ENCODE measurements at regions not wholly inside any gene's neighbourhood (a gene's known extent, or its start where the extent isn't known, plus 50 kb on each side); places are given as distances from the start of the nearest gene placed in this dataset.

GRCh38 chr2:41919135-41919534, 128.7 kb upstream of the PKDCC start:
- H3K4me1 ChIP-seq (ENCODE audit: control insufficient read depth, insufficient read depth, low read length): peaks cover 18% of the 10 kb centered on the region
- H3K36me3 ChIP-seq (ENCODE audit: control insufficient read depth, insufficient read depth, low read length): no peaks in the 10 kb centered on the region
- no peak overlapping the region for H3K27ac ChIP-seq (ENCODE audit: low read depth, low read length)
- H3K27me3 ChIP-seq (ENCODE audit: control insufficient read depth, insufficient read depth, low read length): no peaks in the 10 kb centered on the region
- no peak overlapping the region for H3K9ac ChIP-seq (ENCODE audit: low read length)
- no peak overlapping the region for H3K4me3 ChIP-seq (ENCODE audit: low read length)

- no peaks in the 10 kb centered on the region for H3K27me3 ChIP-seq (ENCODE audit: control insufficient read depth, insufficient read depth, low read length)
- no peaks in the 10 kb centered on the region for H3K36me3 ChIP-seq (ENCODE audit: control insufficient read depth, insufficient read depth, low read length)
- H3K4me1 ChIP-seq (ENCODE audit: control insufficient read depth, insufficient read depth, low read length): peaks cover 28% of the 10 kb centered on the region
- no peak overlapping the region for H3K27ac ChIP-seq (ENCODE audit: low read depth, low read length)
- no peak overlapping the region for H3K4me3 ChIP-seq (ENCODE audit: low read length)
- H3K9ac ChIP-seq (ENCODE audit: low read length): no peak overlapping the region
Observed at GRCh38 chr2:41920181-41920580, 127.6 kb upstream of the PKDCC start.

- no peaks in the 10 kb centered on the region for H3K36me3 ChIP-seq (ENCODE audit: control insufficient read depth, insufficient read depth, low read length)
- H3K27ac ChIP-seq (ENCODE audit: low read depth, low read length): no peak overlapping the region
Observed at GRCh38 chr2:41920812-41921211, 127.0 kb upstream of the PKDCC start.

GRCh38 chr2:41922177-41922576, 125.6 kb upstream of the PKDCC start:
- peaks cover 36% of the 10 kb centered on the region for H3K4me1 ChIP-seq (ENCODE audit: control insufficient read depth, insufficient read depth, low read length)
- no peak overlapping the region for H3K27ac ChIP-seq (ENCODE audit: low read depth, low read length)
- no peaks in the 10 kb centered on the region for H3K36me3 ChIP-seq (ENCODE audit: control insufficient read depth, insufficient read depth, low read length)
- H3K27me3 ChIP-seq (ENCODE audit: control insufficient read depth, insufficient read depth, low read length): no peaks in the 10 kb centered on the region
- no peak overlapping the region for H3K4me3 ChIP-seq (ENCODE audit: low read length)
- no peak overlapping the region for H3K9ac ChIP-seq (ENCODE audit: low read length)

More at GRCh38 chr2:41920812-41921211, 127.0 kb upstream of the PKDCC start:
- Histone ChIP-seq H3K4me1 (ENCODE audit: control insufficient read depth, insufficient read depth, low read length) (peaks cover 31% of the 10 kb centered on the region), H3K9ac (ENCODE audit: low read length) (no peak overlapping the region), H3K4me3 (ENCODE audit: low read length) (no peak overlapping the region), H3K27me3 (ENCODE audit: control insufficient read depth, insufficient read depth, low read length) (no peaks in the 10 kb centered on the region)

GRCh38 chr2:41923156-41923786, 124.5 kb upstream of the PKDCC start:
- no peaks in the 10 kb centered on the region for H3K27me3 ChIP-seq (ENCODE audit: control insufficient read depth, insufficient read depth, low read length)
- H3K27ac ChIP-seq (ENCODE audit: low read depth, low read length): peak overlapping the region; percentile 1
- H3K4me1 ChIP-seq (ENCODE audit: control insufficient read depth, insufficient read depth, low read length): peaks cover 43% of the 10 kb centered on the region
- H3K9ac ChIP-seq (ENCODE audit: low read length): no peak overlapping the region
- H3K4me3 ChIP-seq (ENCODE audit: low read length): no peak overlapping the region
- H3K36me3 ChIP-seq (ENCODE audit: control insufficient read depth, insufficient read depth, low read length): no peaks in the 10 kb centered on the region

GRCh38 chr2:41924024-41924423, 123.8 kb upstream of the PKDCC start:
- no peak overlapping the region for H3K9ac ChIP-seq (ENCODE audit: low read length)

GRCh38 chr2:41924709-41925408, 123.0 kb upstream of the PKDCC start:
- no peaks in the 10 kb centered on the region for H3K27me3 ChIP-seq (ENCODE audit: control insufficient read depth, insufficient read depth, low read length)
- H3K9ac ChIP-seq (ENCODE audit: low read length): no peak overlapping the region
- H3K36me3 ChIP-seq (ENCODE audit: control insufficient read depth, insufficient read depth, low read length): no peaks in the 10 kb centered on the region
- peak overlapping the region; percentile 89 for H3K27ac ChIP-seq (ENCODE audit: low read depth, low read length)
- H3K4me3 ChIP-seq (ENCODE audit: low read length): no peak overlapping the region
- peaks cover 50% of the 10 kb centered on the region for H3K4me1 ChIP-seq (ENCODE audit: control insufficient read depth, insufficient read depth, low read length)

More at GRCh38 chr2:41924024-41924423, 123.8 kb upstream of the PKDCC start:
- Histone ChIP-seq H3K4me3 (ENCODE audit: low read length) (no peak overlapping the region), H3K27me3 (ENCODE audit: control insufficient read depth, insufficient read depth, low read length) (no peaks in the 10 kb centered on the region), H3K4me1 (ENCODE audit: control insufficient read depth, insufficient read depth, low read length) (peaks cover 50% of the 10 kb centered on the region), H3K27ac (ENCODE audit: low read depth, low read length) (peak overlapping the region; percentile 89), H3K36me3 (ENCODE audit: control insufficient read depth, insufficient read depth, low read length) (no peaks in the 10 kb centered on the region)

GRCh38 chr2:41925712-41926111, 122.1 kb upstream of the PKDCC start:
- H3K9ac ChIP-seq (ENCODE audit: low read length): no peak overlapping the region
- peaks cover 52% of the 10 kb centered on the region for H3K4me1 ChIP-seq (ENCODE audit: control insufficient read depth, insufficient read depth, low read length)
- H3K36me3 ChIP-seq (ENCODE audit: control insufficient read depth, insufficient read depth, low read length): no peaks in the 10 kb centered on the region
- H3K27me3 ChIP-seq (ENCODE audit: control insufficient read depth, insufficient read depth, low read length): no peaks in the 10 kb centered on the region
- H3K4me3 ChIP-seq (ENCODE audit: low read length): no peak overlapping the region
- H3K27ac ChIP-seq (ENCODE audit: low read depth, low read length): peak overlapping the region; percentile 89

GRCh38 chr2:41926614-41927580, 120.9 kb upstream of the PKDCC start:
- Histone ChIP-seq H3K27ac (ENCODE audit: low read depth, low read length) (peak overlapping the region; percentile 89), H3K36me3 (ENCODE audit: control insufficient read depth, insufficient read depth, low read length) (no peaks in the 10 kb centered on the region), H3K4me3 (ENCODE audit: low read length) (no peak overlapping the region), H3K4me1 (ENCODE audit: control insufficient read depth, insufficient read depth, low read length) (peaks cover 52% of the 10 kb centered on the region), H3K27me3 (ENCODE audit: control insufficient read depth, insufficient read depth, low read length) (no peaks in the 10 kb centered on the region), H3K9ac (ENCODE audit: low read length) (no peak overlapping the region)

GRCh38 chr2:41927581-41928264, 120.1 kb upstream of the PKDCC start:
- H3K4me3 ChIP-seq (ENCODE audit: low read length): no peak overlapping the region
- H3K27ac ChIP-seq (ENCODE audit: low read depth, low read length): peak overlapping the region; percentile 89

GRCh38 chr2:41928526-41928925, 119.3 kb upstream of the PKDCC start:
- Histone ChIP-seq H3K36me3 (ENCODE audit: control insufficient read depth, insufficient read depth, low read length) (no peaks in the 10 kb centered on the region), H3K4me1 (ENCODE audit: control insufficient read depth, insufficient read depth, low read length) (peaks cover 39% of the 10 kb centered on the region), H3K27ac (ENCODE audit: low read depth, low read length) (peak overlapping the region; percentile 89), H3K27me3 (ENCODE audit: control insufficient read depth, insufficient read depth, low read length) (no peaks in the 10 kb centered on the region), H3K9ac (ENCODE audit: low read length) (no peak overlapping the region), H3K4me3 (ENCODE audit: low read length) (no peak overlapping the region)

More at GRCh38 chr2:41927581-41928264, 120.1 kb upstream of the PKDCC start:
- Histone ChIP-seq H3K9ac (ENCODE audit: low read length) (no peak overlapping the region), H3K27me3 (ENCODE audit: control insufficient read depth, insufficient read depth, low read length) (no peaks in the 10 kb centered on the region), H3K4me1 (ENCODE audit: control insufficient read depth, insufficient read depth, low read length) (peaks cover 45% of the 10 kb centered on the region), H3K36me3 (ENCODE audit: control insufficient read depth, insufficient read depth, low read length) (no peaks in the 10 kb centered on the region)

Measured in rectal smooth muscle tissue (tissue), 1 donor.